Transverse colon (tissue), 4 donors: ENCODE measurements at regions not wholly inside any gene's neighbourhood (a gene's known extent, or its start where the extent isn't known, plus 50 kb on each side); places are given as distances from the start of the nearest gene placed in this dataset.

Experiments used
- DNase-seq: peaks from one replicate; pipeline ENCODE4 v3.0.0-alpha.2; 2019
- H3K27ac ChIP-seq, 4 donors: fragments of 200-600 bp; sonication (generic); 2 replicates each; pipeline ENCODE4 v1.5.1; 2016 to 2018; ENCODE audit warnings: inconsistent platforms in 4 of 4
- H3K27me3 ChIP-seq: fragments of 200-600 bp; sonication (generic); 2 replicates; pipeline ENCODE4 v1.5.1; 2017; ENCODE audit warnings: inconsistent platforms
- H3K36me3 ChIP-seq, 4 donors: fragments of 200-600 bp; sonication (generic); 2 replicates each; pipeline ENCODE4 v1.5.1; 2017 to 2019; ENCODE audit warnings: inconsistent platforms in 4 of 4
- H3K4me1 ChIP-seq, 4 donors: fragments of 200-600 bp; sonication (generic); 2 replicates each; pipeline ENCODE4 v1.5.1; 2017 to 2020; ENCODE audit warnings: inconsistent platforms in 4 of 4
- H3K4me3 ChIP-seq, 4 donors: fragments of 200-600 bp; sonication (generic); 1 replicate in 1 of 4; 2 replicates in 3 of 4; pipeline versions ENCODE4 v1.5.1 to v1.6.1; 2017 to 2019; ENCODE audit warnings: inconsistent platforms in 4 of 4
- H3K9me3 ChIP-seq, 2 donors: fragments of 200-600 bp; sonication (generic); 2 replicates each; pipeline ENCODE4 v1.5.1; 2017 to 2019; ENCODE audit warnings: inconsistent platforms in 2 of 2
- CTCF ChIP-seq, 5 experiments: fragments of 200-600 bp in 3 of 5; fragments of 450-650 bp in 2 of 5; sonication (generic) in 3 of 5; IDR thresholded peaks; 1 replicate in 2 of 5; 2 replicates in 3 of 5; pipeline ENCODE4 v1.5.1; 2016 to 2017; ENCODE audit warnings: antibody characterized with exemption in 5 of 5, inconsistent platforms in 3 of 5, mild to moderate bottlenecking in 2 of 5, moderate library complexity in 1 of 5
- EP300 ChIP-seq: sonication (generic); formaldehyde crosslinking; IDR thresholded peaks from one replicate; pipeline ENCODE4 v1.6.1; 2017; ENCODE audit warnings: antibody characterized with exemption, low read depth
- POLR2A ChIP-seq: fragments of 450-650 bp; IDR thresholded peaks from one replicate; pipeline ENCODE4 v1.6.1; 2016; ENCODE audit warnings: antibody characterized with exemption, mild to moderate bottlenecking, moderate library complexity
- POLR2AphosphoS5 ChIP-seq, 3 donors: sonication (generic); formaldehyde crosslinking; IDR thresholded peaks; one replicate each; pipeline ENCODE4 v1.6.1; 2016; ENCODE audit warnings: antibody characterized with exemption in 3 of 3
- WGBS, 2 donors: methylation state at CpG; one replicate each; pipeline ENCODE4 v1.1.5; 2018; ENCODE audit warnings: low coverage in 1 of 2; 5-methylcytosine and 5-hydroxymethylcytosine counted together
- in situ Hi-C, 4 donors: fragments of 200-750 bp; cut with MboI; loops; one replicate each; pipeline versions ENCODE4 v1.15.0 to v1.15.1; 2017; ENCODE audit warnings: low sequenced_read_pairs in 3 of 4, low pct_ligation_motif_present in 1 of 4, low pct_unique_long_range_greater_than_20kb in 1 of 4
- intact Hi-C: fragments of 100-400 bp; cut with DNase I; formaldehyde crosslinking; loops from one replicate; pipeline ENCODE4 v1.15.1; 2023; ENCODE audit warnings: low total_unique reads

GRCh38 chr6:149248693-149249369 lies 68.7 kb upstream of the TAB2 start:
- no peaks in the 10 kb centered on the region for H3K27me3 ChIP-seq
- no peaks in the 10 kb centered on the region for H3K36me3 ChIP-seq
- TF ChIP-seq POLR2AphosphoS5 (IDR thresholded peaks at IDR 0.05) (no peak), EP300 (no peak), POLR2A (no peak), CTCF (IDR thresholded peaks at IDR 0.05) (no peak)
- in situ Hi-C loops, result no loop called here
- H3K27ac ChIP-seq, result peak overlapping the region; percentile 8 to 57 (median 47)
- H3K4me1 ChIP-seq, result peaks cover 0 to 23% (median 14%) of the 10 kb centered on the region in 4 donors
- H3K4me3 ChIP-seq, result no peak overlapping the region
- H3K9me3 ChIP-seq, result no peaks in the 10 kb centered on the region
- DNase-seq, result peak; percentile 82
- 48 to 55% methylated on average over 2 to 4 of the region's 4 CpGs for WGBS, 2 donors
- intact Hi-C loops, result no loop called here

GRCh38 chr6:149249370-149250357 lies 67.8 kb upstream of the TAB2 start:
- TF ChIP-seq POLR2A (no peak), POLR2AphosphoS5 (IDR thresholded peaks at IDR 0.05) (no peak), EP300 (no peak), CTCF (IDR thresholded peaks at IDR 0.05) (no peak)
- no peaks in the 10 kb centered on the region for H3K27me3 ChIP-seq
- 55% methylated on average over 6 of the region's 6 CpGs for WGBS, 2 donors
- H3K4me3 ChIP-seq, result no peak overlapping the region
- peaks cover 0 to 23% (median 14%) of the 10 kb centered on the region in 4 donors for H3K4me1 ChIP-seq
- in situ Hi-C loops (no loop called here), intact Hi-C loops (no loop called here)
- peak overlapping the region; percentile 8 to 57 (median 47) for H3K27ac ChIP-seq
- no peaks in the 10 kb centered on the region for H3K9me3 ChIP-seq
- DNase-seq, result no peak
- no peaks in the 10 kb centered on the region for H3K36me3 ChIP-seq

GRCh38 chr6:149250951-149251350 lies 66.6 kb upstream of the TAB2 start:
- intact Hi-C loops (no loop called here), in situ Hi-C loops (no loop called here)
- H3K27ac ChIP-seq, result no peak overlapping the region
- no peak overlapping the region for H3K4me3 ChIP-seq
- no peak for DNase-seq
- no peaks in the 10 kb centered on the region for H3K36me3 ChIP-seq
- 81 to 100% methylated on average over 6 to 8 of the region's 8 CpGs for WGBS, 2 donors
- no peaks in the 10 kb centered on the region for H3K9me3 ChIP-seq
- TF ChIP-seq POLR2A, result no peak
- H3K4me1 ChIP-seq, result peaks cover 0 to 23% (median 14%) of the 10 kb centered on the region in 4 donors
- H3K27me3 ChIP-seq, result no peaks in the 10 kb centered on the region

- Histone ChIP-seq H3K4me3 (no peak overlapping the region), H3K4me1 (peaks cover 0 to 23% (median 14%) of the 10 kb centered on the region in 4 donors), H3K27ac (no peak overlapping the region), H3K36me3 (no peaks in the 10 kb centered on the region), H3K9me3 (no peaks in the 10 kb centered on the region), H3K27me3 (no peaks in the 10 kb centered on the region)
- 74 to 81% methylated on average over 2 to 3 of the region's 3 CpGs for WGBS, 2 donors
- no peak for DNase-seq
- in situ Hi-C loops, result no loop called here
- TF ChIP-seq EP300 (no peak), POLR2A (no peak), CTCF (IDR thresholded peaks at IDR 0.05) (no peak), POLR2AphosphoS5 (IDR thresholded peaks at IDR 0.05) (no peak)
- intact Hi-C loops, result no loop called here
Observed at GRCh38 chr6:149252622-149253021, 64.9 kb upstream of the TAB2 start.
